ENCODE measurements at regions not wholly inside any gene's neighbourhood (a gene's known extent, or its start where the extent isn't known, plus 50 kb on each side); places are given as distances from the start of the nearest gene placed in this dataset.

GRCh38 chr7:67402280-67402679 lies 405.6 kb downstream of the TYW1 start:
- TF ChIP-seq CTCF (IDR thresholded peaks at IDR 0.05) (no peak), POLR2A (IDR thresholded peaks at IDR 0.05) (no peak)
